ENCODE measurements at regions not wholly inside any gene's neighbourhood (a gene's known extent, or its start where the extent isn't known, plus 50 kb on each side); places are given as distances from the start of the nearest gene placed in this dataset.

DNA sequence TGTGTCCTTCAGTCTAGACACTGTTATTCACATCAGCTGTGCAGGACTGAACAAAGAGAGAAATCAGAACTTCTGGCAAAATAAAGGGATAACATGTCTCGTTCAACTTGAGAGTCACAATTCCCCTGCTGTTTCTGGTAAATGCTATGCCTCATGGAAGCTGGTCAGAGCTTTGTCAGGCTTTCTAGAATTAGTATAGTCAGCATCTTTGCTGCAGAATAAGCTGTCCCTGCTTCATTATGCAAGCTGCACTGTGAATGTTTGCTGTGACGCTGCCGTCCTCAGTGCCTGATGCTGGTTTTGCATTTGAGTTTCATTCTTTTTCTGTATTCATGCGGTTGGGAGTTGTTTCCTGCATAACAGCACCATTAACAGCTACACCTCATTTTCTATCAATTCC is 96.4 kb upstream of the KCNJ6 start:
- TF ChIP-seq POLR2A (IDR thresholded peaks at IDR 0.05), result no peak
- TF ChIP-seq, protein P1, sequence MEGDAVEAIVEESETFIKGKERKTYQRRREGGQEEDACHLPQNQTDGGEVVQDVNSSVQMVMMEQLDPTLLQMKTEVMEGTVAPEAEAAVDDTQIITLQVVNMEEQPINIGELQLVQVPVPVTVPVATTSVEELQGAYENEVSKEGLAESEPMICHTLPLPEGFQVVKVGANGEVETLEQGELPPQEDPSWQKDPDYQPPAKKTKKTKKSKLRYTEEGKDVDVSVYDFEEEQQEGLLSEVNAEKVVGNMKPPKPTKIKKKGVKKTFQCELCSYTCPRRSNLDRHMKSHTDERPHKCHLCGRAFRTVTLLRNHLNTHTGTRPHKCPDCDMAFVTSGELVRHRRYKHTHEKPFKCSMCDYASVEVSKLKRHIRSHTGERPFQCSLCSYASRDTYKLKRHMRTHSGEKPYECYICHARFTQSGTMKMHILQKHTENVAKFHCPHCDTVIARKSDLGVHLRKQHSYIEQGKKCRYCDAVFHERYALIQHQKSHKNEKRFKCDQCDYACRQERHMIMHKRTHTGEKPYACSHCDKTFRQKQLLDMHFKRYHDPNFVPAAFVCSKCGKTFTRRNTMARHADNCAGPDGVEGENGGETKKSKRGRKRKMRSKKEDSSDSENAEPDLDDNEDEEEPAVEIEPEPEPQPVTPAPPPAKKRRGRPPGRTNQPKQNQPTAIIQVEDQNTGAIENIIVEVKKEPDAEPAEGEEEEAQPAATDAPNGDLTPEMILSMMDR (IDR thresholded peaks at IDR 0.05), result no peak

Measured in heart left ventricle (tissue), 13 donors.